HepG2 (cell line): ENCODE measurements at regions not wholly inside any gene's neighbourhood (a gene's known extent, or its start where the extent isn't known, plus 50 kb on each side); places are given as distances from the start of the nearest gene placed in this dataset.

Experiments
- ATAC-seq: fragments of 200-7000 bp; cut with Tn5 transposase; 3 replicates; pipeline ENCODE4 v1.9.1; 2020; ENCODE audit warnings: mild to moderate bottlenecking, moderate library complexity
- BruUV-seq: library from RNA; stranded (reverse); fragments of 400-500 nt; replicated peaks from 2 replicates; lab custom pipeline; 2021; lab: Mats Ljungman, UMichigan
- CTCF ChIA-PET: fragments of 300-600 bp; formaldehyde crosslinking; extraction: SDS; loops from one replicate; lab custom pipeline; 2021; ENCODE audit warnings: low total read pairs, inconsistent platforms, low intra/inter-chr PET ratio; lab: Yijun Ruan, JAX
- POLR2A ChIA-PET: fragments of 350-600 bp; sonication (Branson Sonifier 250); formaldehyde crosslinking; loops from one replicate; lab custom pipeline; 2020; ENCODE audit warnings: antibody characterized with exemption, inconsistent platforms; lab: Yijun Ruan, JAX
- DNase-seq: peaks from one replicate; pipeline ENCODE4 v3.0.0-alpha.2; 2015; ENCODE audit warnings: low spot score
- FAIRE-seq: peaks from 3 replicates; lab custom pipeline; 2011; peaks lifted over from hg19 to GRCh38; lab: Jason Lieb, UNC
- H2AFZ ChIP-seq: one replicate; pipeline ENCODE4 v1.6.1; 2011; ENCODE audit warnings: low read length, inconsistent platforms
- H3K27ac ChIP-seq: fragments of 300-600 bp; 3 replicates; pipeline ENCODE4 v1.8.0; 2011; ENCODE audit warnings: mixed run types, mild to moderate bottlenecking, mixed read lengths, low read length, inconsistent platforms; ENCODE audit not compliant: insufficient read depth; ENCODE audit errors: extremely low read length
- H3K27me3 ChIP-seq, 2 experiments: fragments of 200-600 bp in 1 of 2; 2 replicates in 1 of 2; 3 replicates in 1 of 2; pipeline versions ENCODE4 v1.6.0 to v1.8.0; 2011; ENCODE audit warnings: low read length in 2 of 2, mild to moderate bottlenecking in 2 of 2, moderate library complexity in 2 of 2, inconsistent platforms in 1 of 2; ENCODE audit not compliant: insufficient read depth in 2 of 2, control insufficient read depth in 1 of 2
- H3K36me3 ChIP-seq, 2 experiments: fragments of 200-600 bp in 1 of 2; replicated peaks in 1 of 2; 2 replicates in 1 of 2; 3 replicates in 1 of 2; pipeline versions ENCODE4 v1.5.1 to v1.8.0; 2011; ENCODE audit warnings: low read length in 2 of 2, inconsistent platforms in 1 of 2; ENCODE audit not compliant: insufficient read depth in 2 of 2, control insufficient read depth in 1 of 2
- H3K4me1 ChIP-seq: 2 replicates; pipeline ENCODE4 v1.5.1; 2012; ENCODE audit warnings: low read length, inconsistent platforms; ENCODE audit not compliant: insufficient read depth
- H3K4me2 ChIP-seq: 2 replicates; pipeline ENCODE4 v1.6.0; 2011; ENCODE audit warnings: low read depth, low read length, inconsistent platforms
- H3K4me3 ChIP-seq, 3 experiments: fragments of 200-600 bp in 1 of 3; sonication (generic), shearing (Covaris generic) in 1 of 3; replicated peaks in 1 of 3; 2 replicates each; pipeline ENCODE4 v1.5.1; 2011 to 2016; ENCODE audit warnings: low read length in 3 of 3, inconsistent platforms in 2 of 3, low read depth in 2 of 3, mild to moderate bottlenecking in 2 of 3, control low read depth in 1 of 3, mixed read lengths in 1 of 3; ENCODE audit not compliant: insufficient read depth in 1 of 3
- H3K79me2 ChIP-seq: one replicate; pipeline ENCODE4 v1.6.1; 2011; ENCODE audit warnings: low read length, inconsistent platforms; ENCODE audit not compliant: insufficient read depth
- H3K9ac ChIP-seq: 2 replicates; pipeline ENCODE4 v1.6.0; 2011; ENCODE audit warnings: mild to moderate bottlenecking, low read depth, low read length, inconsistent platforms; ENCODE audit not compliant: insufficient read depth
- H3K9me3 ChIP-seq: 2 replicates; pipeline ENCODE4 v1.5.1; 2012; ENCODE audit warnings: mild to moderate bottlenecking, low read length
- H4K20me1 ChIP-seq: 2 replicates; pipeline ENCODE4 v1.6.0; 2011; ENCODE audit warnings: inconsistent platforms, mild to moderate bottlenecking, low read length, moderate library complexity; ENCODE audit not compliant: insufficient read depth
- MLLT10 ChIP-seq: sonication (generic); formaldehyde crosslinking; IDR thresholded peaks from 2 replicates; pipeline ENCODE4 v1.4.0; 2020; ENCODE audit warnings: missing genetic modification reagents
- NRL ChIP-seq: sonication (generic); formaldehyde crosslinking; IDR thresholded peaks from 2 replicates; pipeline ENCODE4 v1.5.0; 2020; ENCODE audit warnings: missing genetic modification reagents, mild to moderate bottlenecking, moderate library complexity, borderline replicate concordance
- RELA ChIP-seq: sonication (generic); formaldehyde crosslinking; IDR thresholded peaks from 2 replicates; pipeline ENCODE4 v1.4.0; 2020; ENCODE audit warnings: missing genetic modification reagents
- RFX1 ChIP-seq: fragments of 450-650 bp; IDR thresholded peaks from 2 replicates; pipeline ENCODE4 v1.6.1; 2017
- SMYD3 ChIP-seq: sonication (generic); formaldehyde crosslinking; IDR thresholded peaks from 2 replicates; pipeline ENCODE4 v1.8.1; 2023; ENCODE audit warnings: mild to moderate bottlenecking, missing genetic modification reagents
- SOX13 ChIP-seq, 3 experiments: fragments of 450-650 bp in 1 of 3; sonication (generic) in 1 of 3; formaldehyde crosslinking in 1 of 3; IDR thresholded peaks in 2 of 3; conservative IDR thresholded peaks in 1 of 3; 2 replicates each; pipeline versions ENCODE4 v1.5.0 to v1.6.1; 2016 to 2020; ENCODE audit warnings: antibody characterized with exemption in 1 of 3, mild to moderate bottlenecking in 1 of 3, missing compliant biosample characterization in 1 of 3, missing genetic modification reagents in 1 of 3, moderate library complexity in 1 of 3
- TOE1 ChIP-seq: sonication (generic); formaldehyde crosslinking; IDR thresholded peaks from 2 replicates; pipeline ENCODE4 v1.4.0; 2020; ENCODE audit warnings: mild to moderate bottlenecking, missing genetic modification reagents
- TRAFD1 ChIP-seq: sonication (generic); formaldehyde crosslinking; IDR thresholded peaks from 2 replicates; pipeline ENCODE4 v1.5.1; 2020; ENCODE audit warnings: missing genetic modification reagents, mild to moderate bottlenecking, borderline replicate concordance
- ZBTB26 ChIP-seq: IDR thresholded peaks from 2 replicates; pipeline ENCODE4 v1.6.1; 2016; ENCODE audit warnings: missing compliant biosample characterization, missing genetic modification reagents, borderline replicate concordance
- ZNF282 ChIP-seq: fragments of 450-650 bp; IDR thresholded peaks from 2 replicates; pipeline ENCODE4 v1.6.1; 2018; ENCODE audit not compliant: partially characterized antibody
- ZNF296 ChIP-seq: sonication (generic); formaldehyde crosslinking; conservative IDR thresholded peaks from 2 replicates; pipeline ENCODE4 v1.5.0; 2020; ENCODE audit warnings: mild to moderate bottlenecking, missing genetic modification reagents
- ZNF687 ChIP-seq: sonication (generic); formaldehyde crosslinking; IDR thresholded peaks from 2 replicates; pipeline ENCODE4 v1.5.1; 2020; ENCODE audit warnings: mild to moderate bottlenecking, missing genetic modification reagents, moderate library complexity
- ZNF839 ChIP-seq: sonication (generic); formaldehyde crosslinking; IDR thresholded peaks from 2 replicates; pipeline ENCODE4 v1.4.0; 2020; ENCODE audit warnings: missing genetic modification reagents, mild to moderate bottlenecking, borderline replicate concordance
- WGBS: methylation state at CpG from one replicate; pipeline ENCODE4 v1.1.6; 2017; ENCODE audit warnings: low lambda C conversion rate; 5-methylcytosine and 5-hydroxymethylcytosine counted together
- in situ Hi-C: cut with HindIII; loops from 2 replicates; pipeline ENCODE4 v1.10.0; 2017; ENCODE audit warnings: low pct_unique_long_range_greater_than_20kb; ENCODE audit not compliant: extremely low pct_ligation_motif_present
- intact Hi-C: fragments of 100-400 bp; cut with micrococcal nuclease; formaldehyde crosslinking; loops from one replicate; pipeline ENCODE4 v1.10.0; 2022; ENCODE audit not compliant: unreplicated experiment

- no peak overlapping the region for H3K4me2 ChIP-seq
- intact Hi-C loops, result no loop called here
- CTCF ChIA-PET, result no interaction called here
- BruUV-seq, result no TSS peak
- no peak overlapping the region for H3K4me3 ChIP-seq
- no peaks in the 10 kb centered on the region for H3K36me3 ChIP-seq
- no peak for ATAC-seq
- no peaks in the 10 kb centered on the region for H3K79me2 ChIP-seq
- H3K4me1 ChIP-seq, result no peaks in the 10 kb centered on the region
- POLR2A ChIA-PET, result no interaction called here
- DNase-seq, result no peak
- H3K9me3 ChIP-seq, result no peaks in the 10 kb centered on the region
- H4K20me1 ChIP-seq, result no peaks in the 10 kb centered on the region
- in situ Hi-C loops, result no loop called here
- no peak overlapping the region for H3K27ac ChIP-seq
- 0% methylated on average over 1 of the region's 1 CpG for WGBS
- no peak for FAIRE-seq
- no peaks in the 10 kb centered on the region for H3K27me3 ChIP-seq
- no peak overlapping the region for H3K9ac ChIP-seq
- no peak for TF ChIP-seq ZBTB26
- no peak for TF ChIP-seq ZNF687 (CRISPR knock-in tag)
- no peak for TF ChIP-seq SMYD3 (CRISPR knock-in tag)
- TF ChIP-seq NRL (CRISPR knock-in tag), result no peak
- TF ChIP-seq MLLT10 (CRISPR knock-in tag), result no peak
- no peak for TF ChIP-seq TOE1 (CRISPR knock-in tag)
- no peak for TF ChIP-seq TRAFD1
- no peak for TF ChIP-seq RELA (CRISPR knock-in tag)
- no peak for TF ChIP-seq RFX1
- TF ChIP-seq SOX13 (IDR thresholded peaks at IDR 0.05), result no peak
- no peak for TF ChIP-seq SOX13 (CRISPR knock-in tag; conservative IDR thresholded peaks at IDR 0.05 in 1 of 2, IDR thresholded peaks at IDR 0.05 in 1 of 2)
- no peak for TF ChIP-seq ZNF282
- TF ChIP-seq ZNF296 (CRISPR knock-in tag), result no peak
- no peak for TF ChIP-seq ZNF839 (CRISPR knock-in tag)
- H2AFZ ChIP-seq, result no peak overlapping the region
Measured at GRCh38 chr3:74844428-74844827, 230.0 kb upstream of the CNTN3 start.
